ENCODE measurements at regions not wholly inside any gene's neighbourhood (a gene's known extent, or its start where the extent isn't known, plus 50 kb on each side); places are given as distances from the start of the nearest gene placed in this dataset.

DNA sequence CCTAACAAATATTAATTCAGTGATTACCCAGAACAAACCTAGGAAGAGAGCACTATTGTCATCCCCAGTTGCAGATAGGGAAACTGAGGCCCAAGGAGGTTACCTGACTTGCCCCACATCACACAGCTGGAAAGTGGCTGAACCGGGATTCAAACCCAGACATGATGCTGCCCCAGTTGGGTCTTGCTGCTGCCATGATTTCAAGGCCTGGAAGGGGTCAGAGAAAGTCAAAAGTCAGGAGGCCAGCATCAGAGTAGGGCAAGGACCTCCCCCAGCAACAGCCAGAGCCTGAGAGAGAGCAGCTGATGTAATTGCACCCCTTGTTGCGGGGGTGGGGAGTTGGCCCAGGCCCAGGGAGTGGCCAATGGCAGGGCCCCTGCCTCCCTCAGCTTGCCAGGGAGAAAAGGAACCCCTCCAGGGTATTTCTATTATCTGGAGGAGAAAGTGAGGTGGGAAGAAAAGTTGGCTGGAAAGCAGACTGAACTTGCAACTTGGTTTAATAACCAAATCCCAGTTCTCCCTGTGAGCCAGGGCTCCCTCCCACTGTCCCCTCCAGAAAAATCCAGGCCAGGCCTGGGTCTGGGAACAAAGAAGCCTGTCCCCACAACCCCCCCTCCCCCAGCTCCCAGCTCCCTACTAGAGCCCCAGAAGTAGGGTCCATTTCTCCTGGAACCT is 83.6 kb downstream of the MRPL14 start:
- TF ChIP-seq, protein P1, sequence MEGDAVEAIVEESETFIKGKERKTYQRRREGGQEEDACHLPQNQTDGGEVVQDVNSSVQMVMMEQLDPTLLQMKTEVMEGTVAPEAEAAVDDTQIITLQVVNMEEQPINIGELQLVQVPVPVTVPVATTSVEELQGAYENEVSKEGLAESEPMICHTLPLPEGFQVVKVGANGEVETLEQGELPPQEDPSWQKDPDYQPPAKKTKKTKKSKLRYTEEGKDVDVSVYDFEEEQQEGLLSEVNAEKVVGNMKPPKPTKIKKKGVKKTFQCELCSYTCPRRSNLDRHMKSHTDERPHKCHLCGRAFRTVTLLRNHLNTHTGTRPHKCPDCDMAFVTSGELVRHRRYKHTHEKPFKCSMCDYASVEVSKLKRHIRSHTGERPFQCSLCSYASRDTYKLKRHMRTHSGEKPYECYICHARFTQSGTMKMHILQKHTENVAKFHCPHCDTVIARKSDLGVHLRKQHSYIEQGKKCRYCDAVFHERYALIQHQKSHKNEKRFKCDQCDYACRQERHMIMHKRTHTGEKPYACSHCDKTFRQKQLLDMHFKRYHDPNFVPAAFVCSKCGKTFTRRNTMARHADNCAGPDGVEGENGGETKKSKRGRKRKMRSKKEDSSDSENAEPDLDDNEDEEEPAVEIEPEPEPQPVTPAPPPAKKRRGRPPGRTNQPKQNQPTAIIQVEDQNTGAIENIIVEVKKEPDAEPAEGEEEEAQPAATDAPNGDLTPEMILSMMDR (IDR thresholded peaks at IDR 0.05 in 4 of 5, conservative IDR thresholded peaks at IDR 0.05 in 1 of 5): no peak
- no peak for TF ChIP-seq POLR2A (IDR thresholded peaks at IDR 0.05)
